ENCODE measurements at regions not wholly inside any gene's neighbourhood (a gene's known extent, or its start where the extent isn't known, plus 50 kb on each side); places are given as distances from the start of the nearest gene placed in this dataset.
"Not testable (repeated sequence)": the region's sequence is repeated elsewhere in the genome, so short reads cannot be mapped to it uniquely, and the experiment has no call there.

DNA sequence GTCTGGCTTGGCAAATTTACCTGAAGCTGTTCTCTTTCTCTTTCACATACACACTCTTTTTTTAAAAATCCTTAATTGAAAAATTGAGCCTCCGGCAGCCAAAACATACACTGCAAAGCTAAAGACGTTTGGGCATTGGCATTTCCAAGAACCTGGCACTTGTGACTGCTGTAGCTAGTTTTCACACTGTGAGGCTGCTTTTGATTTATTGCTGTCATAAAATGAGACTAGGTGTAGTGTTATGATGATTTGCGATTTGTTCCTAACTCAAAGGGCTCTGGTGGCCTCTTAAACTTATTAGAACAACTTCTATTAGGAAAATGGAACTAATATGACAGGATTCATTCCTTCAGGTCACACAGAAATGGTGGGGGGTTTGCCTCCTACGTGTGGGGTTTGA, 377.1 kb upstream of the FAR2 start:
- no peak for DNase-seq (ENCODE audit: low spot score)

DNA sequence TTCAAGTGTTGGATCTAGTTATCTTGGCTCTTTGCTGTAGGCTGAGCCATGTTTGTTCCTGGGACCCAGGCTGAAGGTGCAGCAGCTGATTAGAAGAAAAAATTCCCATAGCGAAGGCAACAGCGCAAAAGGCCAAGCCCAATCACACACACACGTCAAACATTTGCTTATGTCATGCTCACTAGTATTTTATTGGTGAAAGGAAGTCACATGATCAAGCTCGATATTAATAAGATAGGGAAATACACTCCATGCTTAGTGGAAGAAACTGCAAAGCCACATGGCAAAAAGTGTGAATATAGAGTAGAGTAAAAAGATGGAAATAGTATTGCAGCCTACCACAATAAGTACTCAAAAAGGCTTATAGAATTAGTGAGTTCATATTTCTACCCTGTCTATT, 373.5 kb upstream of the FAR2 start:
- DNase-seq (ENCODE audit: low spot score) = no peak

DNA sequence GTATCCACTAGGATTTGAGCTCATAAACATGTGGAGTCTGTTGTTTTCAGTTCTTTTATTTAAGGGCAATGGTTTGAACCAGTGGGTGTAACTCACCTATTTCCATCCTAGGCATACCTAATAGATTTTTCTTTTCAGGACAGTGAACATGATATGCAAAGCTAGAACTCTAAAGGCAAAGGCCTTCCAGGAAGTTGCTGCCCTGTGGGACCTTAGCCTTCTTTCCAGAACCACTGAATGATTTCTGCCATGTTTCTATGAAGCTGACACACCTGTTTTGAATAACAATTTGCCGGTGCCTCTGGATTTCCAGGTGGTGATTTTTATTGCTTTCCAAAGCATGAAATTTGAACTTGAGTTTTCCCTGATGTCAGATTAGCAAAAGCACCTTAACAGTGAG, 372.9 kb upstream of the FAR2 start:
- DNase-seq (ENCODE audit: low spot score) = no peak

DNA sequence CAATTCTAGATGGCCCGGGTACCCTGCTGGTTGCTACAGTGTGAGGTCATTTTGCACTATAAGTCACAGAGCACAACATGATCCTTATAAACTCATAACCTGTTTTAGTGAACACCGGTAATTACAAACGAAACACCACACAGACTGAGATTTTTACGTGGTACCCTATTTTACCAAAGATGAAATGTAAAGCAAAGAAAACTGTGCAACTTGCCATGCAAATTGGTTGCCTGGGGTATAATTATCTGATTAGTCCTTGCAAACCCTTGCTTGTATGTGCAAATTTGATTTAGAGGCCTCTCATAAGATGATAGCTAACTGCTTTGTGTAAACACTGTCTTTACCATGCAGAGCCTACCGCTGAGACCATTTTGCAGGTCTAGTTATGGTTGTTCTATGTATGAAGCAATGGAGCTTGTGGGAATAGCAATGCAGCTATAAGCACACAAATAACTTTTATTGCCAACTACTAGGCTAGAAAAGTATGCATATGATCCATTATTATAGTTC, 372.1 kb upstream of the FAR2 start:
- DNase-seq (ENCODE audit: low spot score) = no peak

DNA sequence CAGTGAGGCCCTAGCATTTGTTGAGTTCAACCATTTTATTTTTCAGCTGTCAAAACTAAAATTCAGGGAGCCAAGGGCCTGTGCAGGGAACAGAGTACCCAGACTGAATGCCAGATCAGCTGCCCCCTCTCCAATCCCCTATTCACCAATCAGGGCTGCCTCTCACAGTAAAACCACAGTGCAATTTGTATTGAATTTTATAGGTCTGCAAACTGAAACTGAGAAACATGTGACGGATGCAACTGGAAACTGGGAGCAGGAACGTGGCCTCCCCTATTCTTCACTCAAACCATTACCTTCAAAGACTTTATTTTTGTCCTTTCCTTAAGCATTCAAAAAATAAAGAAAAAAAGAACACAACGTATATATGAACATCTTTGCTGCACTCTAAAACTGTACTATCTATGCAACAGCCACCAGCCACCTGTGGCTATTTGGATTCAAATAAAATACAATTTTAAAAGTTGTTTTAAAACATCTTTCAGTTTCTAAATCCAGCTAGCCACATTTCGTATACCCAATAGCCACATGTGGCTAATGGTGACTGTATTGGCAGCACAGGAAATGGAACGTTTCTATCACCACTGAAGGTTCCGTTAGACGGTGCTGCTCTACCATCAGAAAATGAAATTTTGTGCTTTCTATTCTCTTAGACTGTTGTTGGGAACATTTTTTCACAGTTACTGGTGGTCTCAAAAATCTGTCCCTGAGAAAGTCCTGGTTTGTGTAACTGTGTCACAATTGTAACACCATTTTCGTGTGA, 371.3 kb upstream of the FAR2 start:
- no peak for DNase-seq (ENCODE audit: low spot score)

DNA sequence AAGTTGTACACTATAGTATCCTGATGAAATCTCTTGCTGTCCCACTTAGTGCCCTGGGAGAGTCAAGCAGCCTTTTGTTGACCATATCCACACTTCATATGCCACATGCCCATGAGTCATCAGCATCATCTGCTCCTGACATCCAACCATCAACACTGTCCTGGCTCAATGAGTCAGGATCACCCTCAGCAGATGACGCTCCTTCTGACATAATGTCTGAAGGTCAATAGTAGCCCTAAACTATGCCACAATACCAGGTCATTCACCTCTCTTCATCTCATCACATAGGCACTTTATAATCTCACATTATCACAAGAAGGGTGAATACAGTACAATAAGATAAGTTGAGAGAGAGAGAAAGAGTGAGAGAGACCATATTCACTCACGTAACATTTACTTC, 369.0 kb upstream of the FAR2 start:
- no peak for DNase-seq (ENCODE audit: low spot score)

DNA sequence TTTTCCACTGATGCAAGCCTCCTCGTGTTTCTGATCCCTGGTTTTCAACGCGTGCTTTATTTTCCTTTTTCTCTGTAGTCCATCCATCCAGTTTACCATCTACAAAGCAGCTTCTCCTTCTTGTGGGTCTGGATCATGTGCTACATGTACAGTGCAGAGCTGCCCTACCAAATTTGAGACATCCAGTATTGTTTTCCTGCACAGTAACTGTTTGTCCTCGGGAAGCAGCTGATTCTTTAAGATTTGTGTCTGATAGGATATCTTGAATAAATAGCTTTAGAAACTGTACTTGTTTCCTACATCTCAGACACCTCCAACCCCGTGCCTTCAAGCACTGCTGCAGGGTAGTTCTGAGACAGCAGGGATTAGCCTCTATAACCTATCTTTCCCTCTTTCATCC, 368.1 kb upstream of the FAR2 start:
- no peak for DNase-seq (ENCODE audit: low spot score)

DNA sequence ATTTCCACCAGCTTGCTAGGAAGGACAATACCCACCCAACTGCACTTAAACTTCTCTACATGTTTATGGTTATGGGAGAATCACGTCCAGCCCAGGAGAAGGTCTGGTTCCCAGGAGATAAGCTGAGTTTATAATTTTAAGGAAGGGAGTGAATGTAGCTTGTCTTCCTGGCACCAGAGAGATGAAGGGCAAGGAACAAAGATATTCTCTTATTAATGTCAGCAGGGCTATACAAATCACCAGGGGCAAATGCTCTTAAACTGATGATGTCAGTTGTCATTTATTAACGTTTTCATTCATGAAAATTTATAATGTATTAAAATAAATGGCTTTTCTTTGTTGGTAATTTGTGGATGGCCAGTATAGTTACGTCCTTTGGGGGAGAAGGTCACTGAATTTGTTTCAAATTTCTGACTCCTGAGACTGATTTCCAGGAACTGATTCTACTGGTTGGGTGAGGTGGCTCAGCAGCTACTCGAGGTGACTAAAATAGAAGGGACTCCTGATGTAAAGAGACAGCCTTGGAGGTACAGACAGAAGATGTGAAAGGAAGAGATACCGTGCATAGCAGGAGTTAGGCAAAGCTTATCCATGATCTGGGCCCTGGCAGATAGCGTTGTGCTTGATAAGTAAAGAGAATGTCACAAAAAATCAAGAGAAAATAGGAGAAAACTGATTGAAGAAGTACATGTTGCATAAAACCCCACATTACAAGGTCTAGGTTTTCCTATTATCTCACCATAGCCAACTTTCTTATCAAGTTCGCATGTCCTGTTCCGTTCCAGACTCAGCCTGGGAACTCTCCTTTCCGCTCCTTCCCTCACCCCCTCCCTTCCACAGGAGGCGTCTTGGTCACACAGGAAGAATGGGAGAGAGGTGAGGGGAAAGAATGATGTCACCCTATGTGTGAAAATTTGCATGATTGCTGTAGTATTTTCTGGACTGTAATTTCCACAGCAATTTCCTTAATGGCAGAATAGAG, 367.1 kb upstream of the FAR2 start:
- DNase-seq (ENCODE audit: low spot score) = no peak

DNA sequence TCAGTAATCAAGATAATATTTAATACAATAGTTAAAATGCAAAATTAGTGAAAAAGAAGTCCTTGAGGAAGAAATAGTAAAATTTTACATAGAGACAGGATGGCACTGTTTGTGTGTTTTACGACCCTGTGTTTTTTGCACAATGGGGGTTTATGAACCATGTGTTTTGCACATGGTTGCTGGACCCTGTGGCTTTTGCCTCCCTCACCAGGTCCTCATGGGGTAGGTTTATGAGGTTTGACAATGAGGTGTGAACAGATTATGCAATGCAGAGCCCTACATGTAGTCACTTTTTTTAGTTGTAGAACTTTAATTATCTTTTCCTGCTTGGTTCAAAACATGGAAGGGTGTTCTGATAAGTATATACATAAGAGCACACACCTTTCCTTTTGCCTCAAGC, 366.3 kb upstream of the FAR2 start:
- DNase-seq (ENCODE audit: low spot score) = no peak

DNA sequence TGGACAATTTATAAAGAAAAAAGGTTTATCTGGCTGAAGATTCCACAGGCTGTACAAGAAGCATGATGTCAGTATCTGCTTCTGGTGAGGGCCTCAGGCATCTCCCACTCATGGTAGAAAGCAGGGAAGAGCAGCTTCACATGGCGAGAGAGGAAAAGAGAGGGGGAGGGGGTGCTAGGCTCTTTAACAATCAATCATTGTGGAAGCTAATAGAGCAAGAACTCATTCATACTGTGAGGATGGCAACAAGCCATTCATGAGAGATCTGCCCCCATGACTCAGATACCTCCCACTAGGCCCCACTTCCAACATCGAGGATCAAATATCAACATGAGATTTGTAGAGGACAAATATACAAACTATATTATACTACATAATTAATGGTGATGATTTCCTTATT, 361.9 kb upstream of the FAR2 start:
- DNase-seq (ENCODE audit: low spot score) = no peak

DNA sequence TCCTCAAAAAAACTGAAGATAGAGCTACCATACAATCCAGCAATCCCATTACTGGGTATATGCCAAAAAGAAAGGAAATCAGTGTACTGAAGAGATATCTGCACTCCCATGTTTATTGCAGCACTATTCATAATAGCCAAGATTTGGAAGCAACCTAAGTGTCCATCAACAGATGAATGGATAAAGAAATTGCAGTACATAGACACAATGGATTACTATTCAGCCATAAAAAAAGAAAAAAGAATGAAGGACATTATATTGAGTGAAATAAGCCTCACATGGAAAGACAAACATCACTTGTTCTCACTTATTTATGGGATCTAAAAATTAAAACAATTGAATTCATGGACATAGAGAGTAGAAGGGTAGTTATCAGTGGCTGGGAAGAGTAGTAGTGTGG, 360.8 kb upstream of the FAR2 start:
- not testable (repeated sequence) for DNase-seq (ENCODE audit: low spot score)

DNA sequence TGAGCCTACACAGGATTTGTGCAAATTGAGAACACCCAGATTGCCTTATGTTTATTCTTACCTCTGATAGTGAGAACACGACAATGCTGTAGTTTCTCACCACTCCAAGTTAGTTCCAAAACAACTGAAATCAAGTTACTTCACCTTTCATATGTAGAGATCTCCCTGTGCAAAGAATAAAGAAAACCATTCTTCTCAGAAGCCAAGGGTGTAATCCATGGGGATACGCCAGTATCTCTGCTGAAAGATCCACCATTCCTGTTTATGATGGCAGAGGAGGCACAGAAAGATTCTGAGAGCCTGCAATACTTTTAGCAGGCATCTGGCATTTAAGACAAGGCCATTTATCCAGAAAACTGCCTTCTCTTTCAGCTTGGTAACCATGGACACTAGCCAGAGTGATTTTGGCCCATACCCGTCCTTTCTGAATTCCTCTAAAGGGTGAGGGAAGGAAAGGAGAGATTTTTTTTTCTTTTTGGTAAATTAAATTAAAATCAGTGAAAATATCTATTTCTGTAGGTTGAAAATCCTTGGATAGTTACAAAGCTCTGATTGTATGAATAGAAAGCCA, 355.4 kb upstream of the FAR2 start:
- DNase-seq (ENCODE audit: low spot score) = no peak

DNA sequence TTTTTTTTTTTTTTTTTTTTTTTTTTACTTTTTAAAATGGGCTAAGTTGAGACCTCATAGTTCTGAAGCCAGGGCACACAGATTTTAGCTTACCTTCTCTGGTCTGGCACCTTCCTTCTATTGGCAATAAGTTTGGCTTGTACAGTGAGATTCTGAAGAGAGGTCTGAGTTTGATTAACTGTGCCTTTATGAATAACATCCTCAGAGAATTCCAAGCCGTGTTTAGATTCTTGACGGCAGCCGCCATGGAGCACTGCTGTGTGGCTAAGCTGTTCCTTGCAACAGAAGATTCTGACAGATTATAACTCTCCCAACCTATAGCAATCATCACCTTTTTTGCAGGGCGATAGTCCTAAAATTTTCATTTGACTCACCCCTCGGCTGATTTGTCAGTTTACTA, 354.9 kb upstream of the FAR2 start:
- no peak for DNase-seq (ENCODE audit: low spot score)

DNA sequence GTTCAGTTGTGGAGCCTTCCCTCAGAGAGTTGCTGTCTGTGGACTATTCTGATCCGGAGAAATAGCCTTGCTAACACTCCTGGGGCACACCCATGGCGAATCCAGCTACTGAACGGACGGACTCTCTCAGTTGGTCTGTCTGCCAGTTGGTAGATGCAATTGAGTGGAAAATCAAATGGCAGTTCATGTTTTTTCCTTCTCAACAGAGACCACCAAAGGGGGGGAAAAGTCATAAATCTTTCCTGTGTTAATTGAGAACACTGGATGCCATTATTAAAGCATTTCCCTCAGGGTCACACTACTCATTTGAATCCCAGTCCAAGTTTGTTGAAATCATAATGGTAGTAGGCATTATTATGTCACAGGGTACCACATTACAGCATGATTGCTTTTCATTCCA, 354.3 kb upstream of the FAR2 start:
- no peak for DNase-seq (ENCODE audit: low spot score)

DNA sequence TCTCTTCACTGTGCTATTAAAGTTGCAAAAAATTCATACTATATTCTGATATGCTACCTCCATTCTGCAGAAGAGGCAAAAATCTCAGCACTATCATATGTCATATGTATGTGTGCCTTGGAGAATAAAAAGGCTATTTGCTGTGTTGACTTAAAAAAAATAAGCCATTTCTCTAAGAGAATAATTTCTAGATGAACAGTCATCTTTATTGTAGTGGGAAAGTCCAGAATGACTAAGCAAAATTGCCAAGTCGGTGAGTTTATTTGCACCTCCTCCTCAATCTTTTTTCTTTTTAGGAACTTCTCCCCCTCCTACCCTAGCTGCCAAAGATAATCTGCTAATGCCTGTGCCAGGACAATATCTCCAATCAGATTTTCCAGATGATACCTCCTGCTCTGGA, 353.8 kb upstream of the FAR2 start:
- no peak for DNase-seq (ENCODE audit: low spot score)

DNA sequence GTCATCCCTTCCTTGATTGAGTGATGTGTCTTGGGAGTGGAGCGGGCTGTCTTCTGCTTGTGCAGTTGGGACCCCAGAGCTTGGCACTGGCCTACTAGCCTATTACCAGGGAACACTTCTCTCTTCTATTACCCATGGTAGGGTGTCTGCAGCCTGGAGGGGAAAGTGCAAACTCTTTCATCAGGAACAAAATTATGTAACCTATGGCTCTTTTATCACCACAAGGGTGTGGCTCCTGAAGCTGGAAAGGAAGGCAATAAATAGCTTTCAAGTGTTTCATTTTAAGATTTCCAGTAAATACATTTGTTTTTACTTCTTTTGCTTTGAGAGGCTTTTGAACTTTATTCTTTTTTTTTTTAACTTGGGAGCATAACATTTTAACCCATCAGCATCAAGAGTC, 349.7 kb upstream of the FAR2 start:
- DNase-seq (ENCODE audit: low spot score) = no peak

DNA sequence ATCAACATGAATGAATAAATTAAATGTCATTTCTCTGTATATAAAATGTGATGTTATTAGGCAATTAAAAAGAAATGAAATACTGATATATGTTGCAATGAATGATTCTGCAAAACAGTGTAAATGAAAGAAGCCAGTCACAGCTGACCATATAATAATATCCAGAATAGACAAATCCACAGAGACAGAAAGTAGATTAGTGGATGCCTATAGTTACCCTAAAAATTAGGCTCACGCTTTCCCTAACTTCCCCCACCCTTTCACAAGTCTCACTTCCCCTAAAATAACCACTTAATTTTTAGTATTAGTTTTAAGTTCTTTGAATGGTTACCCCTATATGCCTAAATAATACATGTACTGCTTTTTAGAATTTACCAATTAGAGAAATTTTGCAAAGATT, 348.9 kb upstream of the FAR2 start:
- DNase-seq (ENCODE audit: low spot score) = no peak

DNA sequence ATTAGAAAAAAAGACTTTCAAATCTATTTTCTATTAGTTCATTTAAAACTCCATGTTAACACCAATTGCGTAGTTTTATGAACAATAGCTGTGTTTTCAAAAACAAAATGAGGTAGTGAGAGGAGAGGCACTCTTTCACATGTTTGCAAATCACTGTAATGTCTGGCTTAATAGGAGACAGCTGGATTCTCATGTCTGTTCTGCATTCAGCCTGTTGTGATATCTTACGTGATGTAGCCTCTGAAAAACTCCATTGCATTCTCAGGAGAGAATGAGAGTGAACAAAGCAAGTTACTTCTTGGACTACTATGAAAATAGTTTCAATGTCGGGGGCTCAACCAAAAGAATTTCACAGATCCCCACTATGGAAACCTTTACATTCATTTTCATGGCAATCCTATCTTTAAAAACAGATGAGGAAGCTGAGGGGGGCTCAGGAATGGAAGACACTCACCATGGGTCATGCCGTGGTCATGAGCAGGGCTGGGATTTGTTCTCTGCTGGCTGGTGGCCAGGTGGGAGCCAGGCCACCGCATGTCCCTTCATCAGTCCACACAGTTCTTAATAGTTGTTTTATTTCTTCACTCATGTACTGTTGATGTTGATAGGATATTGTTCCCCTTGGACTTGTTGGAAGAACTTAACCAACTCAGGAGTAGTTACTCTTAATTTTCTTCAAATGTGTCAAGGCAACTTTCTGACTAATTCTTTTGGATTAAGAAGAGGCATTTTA, 346.2 kb upstream of the FAR2 start:
- DNase-seq (ENCODE audit: low spot score) = no peak

DNA sequence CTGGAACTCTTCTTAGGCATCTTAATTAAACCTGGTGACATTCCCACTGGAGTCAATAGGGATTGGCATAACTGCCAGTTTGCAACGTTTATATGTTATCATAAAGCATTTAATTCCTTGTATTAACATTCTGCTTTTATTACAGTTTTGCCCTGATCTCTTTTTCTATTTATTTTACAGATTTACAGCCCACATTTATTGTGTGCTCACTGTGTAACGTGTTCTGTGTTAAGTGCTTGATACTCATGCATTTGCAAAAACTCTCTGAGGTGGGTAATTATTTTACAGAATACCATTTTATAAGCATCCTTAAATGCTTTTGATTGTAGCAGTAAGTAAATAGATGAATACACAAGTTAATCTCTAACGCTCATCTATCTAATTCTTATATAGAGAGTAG, 341.5 kb upstream of the FAR2 start:
- no peak for DNase-seq (ENCODE audit: low spot score)

DNA sequence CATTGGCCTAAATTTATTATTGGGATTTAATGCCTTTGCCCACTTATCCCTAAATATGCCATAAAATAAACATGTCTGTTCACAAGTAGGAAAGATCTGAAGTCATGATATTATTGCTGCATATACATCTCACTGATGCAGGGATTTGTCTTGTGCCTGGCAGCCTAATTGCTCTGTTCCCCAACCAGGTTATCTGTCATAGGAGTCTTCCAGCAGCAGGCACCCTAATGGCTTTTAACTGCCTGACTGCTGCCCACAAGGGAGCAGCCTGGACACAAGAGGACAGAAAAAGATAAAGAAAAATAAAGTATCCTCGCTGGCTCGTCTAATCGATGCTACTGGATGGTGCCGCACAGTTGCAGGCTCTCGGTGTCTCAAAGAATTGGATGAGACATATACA, 337.6 kb upstream of the FAR2 start:
- no peak for DNase-seq (ENCODE audit: low spot score)

DNA sequence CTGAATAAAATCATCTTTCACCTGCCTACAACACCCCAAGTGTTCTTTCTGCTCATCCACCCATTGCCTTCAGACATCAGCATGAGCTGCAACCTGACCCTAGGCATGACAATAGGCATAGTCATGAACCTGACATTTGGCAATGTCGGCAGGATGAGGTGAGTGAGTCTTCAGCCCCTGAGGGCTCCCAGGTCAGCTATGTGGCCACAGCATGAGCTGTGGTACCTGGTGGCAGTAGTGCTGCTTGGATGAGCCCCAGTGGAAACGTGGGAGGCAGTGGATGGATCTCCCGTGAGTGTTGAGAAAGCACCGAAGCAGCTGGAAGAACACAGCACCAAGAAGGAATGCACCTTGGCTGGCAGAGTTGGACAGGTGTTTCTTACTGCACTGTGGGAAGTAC, 334.8 kb upstream of the FAR2 start:
- DNase-seq (ENCODE audit: low spot score) = no peak

DNA sequence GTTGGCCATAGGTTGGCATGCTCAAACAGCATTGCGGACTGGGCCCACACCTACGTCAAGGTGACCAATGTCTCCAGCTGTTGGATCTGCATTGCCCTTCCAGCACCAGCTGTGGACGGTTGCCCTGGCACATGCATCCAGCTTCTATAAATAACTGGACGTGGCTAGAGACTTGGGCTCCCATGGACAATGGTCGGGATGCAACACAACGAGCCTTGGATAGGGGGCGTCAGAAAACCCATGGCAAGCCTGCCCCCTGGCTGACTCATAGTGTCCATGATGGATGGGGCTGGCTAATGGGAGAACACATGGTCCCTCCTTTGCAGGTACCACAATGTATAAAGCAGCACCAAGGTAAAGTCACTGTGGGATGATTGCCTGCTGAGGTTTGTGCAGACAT, 331.6 kb upstream of the FAR2 start:
- no peak for DNase-seq (ENCODE audit: low spot score)
